Right lobe of liver (tissue), 4 donors: ENCODE measurements at regions not wholly inside any gene's neighbourhood (a gene's known extent, or its start where the extent isn't known, plus 50 kb on each side); places are given as distances from the start of the nearest gene placed in this dataset.

Source experiments
- POLR2A ChIP-seq: fragments of 450-650 bp; IDR thresholded peaks from one replicate; pipeline ENCODE4 v1.6.1; 2017; ENCODE audit warnings: antibody characterized with exemption, mild to moderate bottlenecking
- TF ChIP-seq, protein P1 (sequence below), 4 donors: fragments of 200-600 bp in 3 of 4; fragments of 450-650 bp in 1 of 4; IDR thresholded peaks; one replicate each; pipeline versions ENCODE4 v1.5.1 to v1.8.0; 2016 to 2022; ENCODE audit warnings: antibody characterized with exemption in 4 of 4, mild to moderate bottlenecking in 2 of 4
- donor health status: DM: no; HTN: no; CAD: no.
- donor health status: DM: no; HTN: no; CAD: no.
- donor health status: DM: no; HTN: yes; CAD: no.

- TF ChIP-seq, protein P1, sequence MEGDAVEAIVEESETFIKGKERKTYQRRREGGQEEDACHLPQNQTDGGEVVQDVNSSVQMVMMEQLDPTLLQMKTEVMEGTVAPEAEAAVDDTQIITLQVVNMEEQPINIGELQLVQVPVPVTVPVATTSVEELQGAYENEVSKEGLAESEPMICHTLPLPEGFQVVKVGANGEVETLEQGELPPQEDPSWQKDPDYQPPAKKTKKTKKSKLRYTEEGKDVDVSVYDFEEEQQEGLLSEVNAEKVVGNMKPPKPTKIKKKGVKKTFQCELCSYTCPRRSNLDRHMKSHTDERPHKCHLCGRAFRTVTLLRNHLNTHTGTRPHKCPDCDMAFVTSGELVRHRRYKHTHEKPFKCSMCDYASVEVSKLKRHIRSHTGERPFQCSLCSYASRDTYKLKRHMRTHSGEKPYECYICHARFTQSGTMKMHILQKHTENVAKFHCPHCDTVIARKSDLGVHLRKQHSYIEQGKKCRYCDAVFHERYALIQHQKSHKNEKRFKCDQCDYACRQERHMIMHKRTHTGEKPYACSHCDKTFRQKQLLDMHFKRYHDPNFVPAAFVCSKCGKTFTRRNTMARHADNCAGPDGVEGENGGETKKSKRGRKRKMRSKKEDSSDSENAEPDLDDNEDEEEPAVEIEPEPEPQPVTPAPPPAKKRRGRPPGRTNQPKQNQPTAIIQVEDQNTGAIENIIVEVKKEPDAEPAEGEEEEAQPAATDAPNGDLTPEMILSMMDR (IDR thresholded peaks at IDR 0.05), result no peak
- no peak for TF ChIP-seq POLR2A
These were observed 208.2 kb upstream of the TMTC1 start for GRCh38 chr12:29991924-29992323.
